Hepatocyte (in vitro differentiated cells): ENCODE measurements at regions not wholly inside any gene's neighbourhood (a gene's known extent, or its start where the extent isn't known, plus 50 kb on each side); places are given as distances from the start of the nearest gene placed in this dataset.

Experiments
- EZH2 ChIP-seq: fragments of 200-600 bp; sonication (generic); IDR thresholded peaks from 2 replicates; pipeline ENCODE4 v1.6.1; 2016; ENCODE audit warnings: antibody characterized with exemption, mild to moderate bottlenecking, borderline replicate concordance
- EZH2phosphoT487 ChIP-seq: fragments of 200-600 bp; sonication (generic); IDR thresholded peaks from one replicate; pipeline ENCODE4 v1.6.1; 2018; ENCODE audit warnings: antibody characterized with exemption, mild to moderate bottlenecking, low read depth, moderate library complexity; ENCODE audit not compliant: unreplicated experiment, severe bottlenecking
- TF ChIP-seq, protein P1 (sequence below): fragments of 200-600 bp; sonication (generic); IDR thresholded peaks from 2 replicates; pipeline ENCODE4 v1.5.1; 2016; ENCODE audit warnings: antibody characterized with exemption, mild to moderate bottlenecking; ENCODE audit not compliant: poor library complexity

DNA sequence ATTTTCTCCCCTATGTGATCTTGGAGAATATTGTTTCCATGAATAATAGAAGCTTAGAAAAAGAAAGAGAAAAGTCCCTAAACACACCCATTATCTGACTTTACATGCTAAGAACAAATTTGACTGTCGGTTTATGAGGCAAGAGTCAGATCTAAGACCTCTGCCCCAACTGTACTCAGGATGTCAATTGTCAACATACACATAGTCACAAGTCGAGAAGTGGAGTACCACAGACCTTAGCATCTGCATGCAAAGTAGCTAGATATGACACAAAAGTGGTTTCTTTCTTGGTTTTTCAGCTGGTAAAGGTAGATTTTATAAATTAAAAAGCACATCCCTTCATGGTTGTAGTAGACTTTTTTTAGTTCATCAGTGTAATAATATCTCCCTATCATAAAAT is 97.2 kb upstream of the DPYD start:
- TF ChIP-seq, protein P1, sequence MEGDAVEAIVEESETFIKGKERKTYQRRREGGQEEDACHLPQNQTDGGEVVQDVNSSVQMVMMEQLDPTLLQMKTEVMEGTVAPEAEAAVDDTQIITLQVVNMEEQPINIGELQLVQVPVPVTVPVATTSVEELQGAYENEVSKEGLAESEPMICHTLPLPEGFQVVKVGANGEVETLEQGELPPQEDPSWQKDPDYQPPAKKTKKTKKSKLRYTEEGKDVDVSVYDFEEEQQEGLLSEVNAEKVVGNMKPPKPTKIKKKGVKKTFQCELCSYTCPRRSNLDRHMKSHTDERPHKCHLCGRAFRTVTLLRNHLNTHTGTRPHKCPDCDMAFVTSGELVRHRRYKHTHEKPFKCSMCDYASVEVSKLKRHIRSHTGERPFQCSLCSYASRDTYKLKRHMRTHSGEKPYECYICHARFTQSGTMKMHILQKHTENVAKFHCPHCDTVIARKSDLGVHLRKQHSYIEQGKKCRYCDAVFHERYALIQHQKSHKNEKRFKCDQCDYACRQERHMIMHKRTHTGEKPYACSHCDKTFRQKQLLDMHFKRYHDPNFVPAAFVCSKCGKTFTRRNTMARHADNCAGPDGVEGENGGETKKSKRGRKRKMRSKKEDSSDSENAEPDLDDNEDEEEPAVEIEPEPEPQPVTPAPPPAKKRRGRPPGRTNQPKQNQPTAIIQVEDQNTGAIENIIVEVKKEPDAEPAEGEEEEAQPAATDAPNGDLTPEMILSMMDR = no peak
- TF ChIP-seq EZH2 = no peak
- TF ChIP-seq EZH2phosphoT487 = no peak
